ENCODE measurements at regions not wholly inside any gene's neighbourhood (a gene's known extent, or its start where the extent isn't known, plus 50 kb on each side); places are given as distances from the start of the nearest gene placed in this dataset.
A peak's percentile ranks its signal among the peaks of the same experiment; 100 is the strongest.

DNA sequence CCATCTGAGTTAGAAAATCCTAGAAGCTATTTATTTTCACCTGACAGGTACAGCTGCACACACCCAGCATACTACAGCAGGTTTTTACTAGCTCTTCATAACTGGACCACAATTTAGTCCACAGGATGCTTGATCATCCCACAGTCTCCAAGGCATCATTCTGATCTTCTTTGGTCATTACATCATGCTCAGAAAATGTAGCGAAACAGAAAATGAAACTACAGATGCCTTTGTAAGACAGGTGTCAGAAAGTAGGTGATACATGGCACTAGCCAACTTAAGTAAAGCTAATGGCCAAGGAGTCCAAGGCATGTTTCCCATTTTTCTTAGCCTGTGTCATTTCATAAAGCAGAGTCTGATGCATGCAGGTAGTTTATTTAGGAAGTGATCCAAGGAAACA is 102.3 kb downstream of the HTR1B start:
- Histone ChIP-seq H3K9me3 (no peaks in the 10 kb centered on the region), H3K27ac (no peak overlapping the region), H3K27me3 (ENCODE audit: low read depth) (no peaks in the 10 kb centered on the region), H3K4me3 (no peak overlapping the region), H3K4me1 (no peaks in the 10 kb centered on the region), H3K36me3 (no peaks in the 10 kb centered on the region)
- DNase-seq (no peak), ATAC-seq (no peak)
- TF ChIP-seq CTCF (IDR thresholded peaks at IDR 0.05) = no peak
- intact Hi-C loops (cut with DNase I) = no loop called here

DNA sequence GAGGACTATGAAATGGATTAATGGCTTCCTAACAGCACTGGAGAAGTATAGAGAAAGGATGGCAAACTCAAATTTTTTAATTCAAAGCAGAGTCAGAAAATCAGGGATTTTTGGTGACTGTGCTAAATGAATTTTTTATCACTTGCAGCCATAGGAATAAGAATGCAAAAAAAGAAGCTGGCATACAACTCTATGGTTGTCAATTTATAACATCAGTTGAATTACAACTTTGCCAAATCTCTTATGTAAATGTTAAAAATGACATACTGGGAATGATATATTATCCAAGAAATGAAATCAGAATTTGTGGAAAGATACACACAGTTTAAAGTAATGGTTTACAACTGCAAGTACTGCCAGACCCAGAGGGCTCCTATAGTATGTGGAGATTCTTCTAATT is 106.5 kb downstream of the HTR1B start:
- no peak for DNase-seq
- ATAC-seq = no peak
- Histone ChIP-seq H3K27ac (no peak overlapping the region), H3K36me3 (no peaks in the 10 kb centered on the region), H3K27me3 (ENCODE audit: low read depth) (no peaks in the 10 kb centered on the region), H3K4me1 (no peaks in the 10 kb centered on the region), H3K4me3 (no peak overlapping the region), H3K9me3 (no peaks in the 10 kb centered on the region)
- intact Hi-C loops (cut with DNase I) = no loop called here
- TF ChIP-seq CTCF (IDR thresholded peaks at IDR 0.05) = no peak

DNA sequence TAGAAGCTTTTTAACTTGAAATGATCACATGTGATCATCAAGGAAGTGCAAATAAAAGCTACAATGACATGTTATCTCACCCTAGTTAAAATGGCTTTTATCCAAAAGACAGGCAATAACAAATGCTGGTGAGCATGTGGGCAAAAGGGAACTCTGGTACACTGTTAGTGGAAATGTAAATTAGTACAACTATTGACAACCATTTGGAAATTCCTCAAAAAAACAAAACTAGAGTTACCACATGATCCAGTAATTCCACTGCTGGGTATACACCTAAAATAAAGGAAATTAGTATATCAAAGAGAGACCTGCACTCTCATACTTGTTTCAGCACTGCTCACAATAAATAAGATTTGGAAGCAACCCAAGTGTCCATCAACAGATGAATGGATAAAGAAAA is 108.7 kb downstream of the HTR1B start:
- TF ChIP-seq CTCF (IDR thresholded peaks at IDR 0.05) = no peak
- no peak overlapping the region for H3K27ac ChIP-seq
- no peak overlapping the region for H3K4me3 ChIP-seq
- intact Hi-C loops (cut with DNase I) = no loop called here
- no peaks in the 10 kb centered on the region for H3K4me1 ChIP-seq
- no peaks in the 10 kb centered on the region for H3K27me3 ChIP-seq (ENCODE audit: low read depth)
- DNase-seq (no peak), ATAC-seq (no peak)
- no peaks in the 10 kb centered on the region for H3K9me3 ChIP-seq
- H3K36me3 ChIP-seq = no peaks in the 10 kb centered on the region

- Histone ChIP-seq H3K36me3 (no peaks in the 10 kb centered on the region), H3K4me1 (no peaks in the 10 kb centered on the region), H3K27me3 (ENCODE audit: low read depth) (no peaks in the 10 kb centered on the region), H3K4me3 (no peak overlapping the region), H3K27ac (no peak overlapping the region), H3K9me3 (no peaks in the 10 kb centered on the region)
- DNase-seq = no peak
- TF ChIP-seq CTCF (IDR thresholded peaks at IDR 0.05) = no peak
- intact Hi-C loops (cut with DNase I) = no loop called here
- ATAC-seq = no peak
These were observed 110.2 kb downstream of the HTR1B start for GRCh38 chr6:77353129-77353528.

DNA sequence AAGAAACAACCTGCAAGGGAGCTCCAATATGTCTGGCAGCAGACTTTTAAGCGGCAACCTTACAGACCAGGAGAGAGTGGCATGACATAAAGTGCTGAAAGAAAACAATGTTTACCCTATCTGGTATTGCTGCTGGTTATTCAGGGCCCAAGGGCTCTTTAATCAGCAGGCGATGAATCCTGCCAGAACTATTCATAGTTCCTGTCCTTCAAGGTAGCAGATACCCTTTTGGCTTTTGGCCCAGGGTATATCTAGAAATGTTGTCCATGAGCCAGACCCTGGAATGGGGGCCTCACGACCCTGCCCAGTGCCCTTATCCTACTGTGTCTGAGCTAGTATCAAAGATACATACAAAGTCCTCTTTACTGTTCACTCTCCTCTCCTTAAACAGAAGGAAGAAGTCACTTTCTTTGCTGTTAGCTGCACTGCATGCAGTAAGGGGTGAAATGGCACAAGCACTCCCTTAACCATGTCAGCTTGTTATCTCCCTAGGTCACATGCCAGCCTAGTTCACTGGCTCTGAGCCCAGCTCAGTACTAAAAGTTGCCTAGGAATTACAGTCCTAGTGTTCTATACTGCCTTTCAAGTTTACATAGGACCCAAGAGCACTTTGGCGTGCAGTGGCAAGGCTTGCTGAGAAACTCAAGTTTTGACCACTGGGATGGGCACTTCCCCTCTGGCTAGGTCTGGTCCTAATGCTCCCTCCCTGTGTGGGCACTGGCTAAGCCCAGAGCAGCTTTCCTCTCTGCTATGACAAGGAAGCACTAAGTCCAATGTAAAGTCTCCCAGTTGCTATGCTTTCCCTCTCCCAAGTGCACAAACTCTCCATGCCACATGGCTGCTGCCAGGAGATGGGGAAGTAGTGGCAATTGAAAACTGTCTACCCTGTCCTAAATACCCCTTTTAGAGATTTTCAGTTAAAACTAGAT is 122.0 kb downstream of the HTR1B start:
- ATAC-seq (peak; percentile 57 to 74), DNase-seq (no peak)
- H3K4me1 ChIP-seq = no peaks in the 10 kb centered on the region
- TF ChIP-seq CTCF (IDR thresholded peaks at IDR 0.05) = no peak
- no peaks in the 10 kb centered on the region for H3K9me3 ChIP-seq
- intact Hi-C loops (cut with DNase I) = no loop called here
- H3K36me3 ChIP-seq = no peaks in the 10 kb centered on the region
- no peak overlapping the region for H3K4me3 ChIP-seq
- H3K27me3 ChIP-seq (ENCODE audit: low read depth) = no peaks in the 10 kb centered on the region
- H3K27ac ChIP-seq = no peak overlapping the region
